ENCODE measurements at regions not wholly inside any gene's neighbourhood (a gene's known extent, or its start where the extent isn't known, plus 50 kb on each side); places are given as distances from the start of the nearest gene placed in this dataset.
"Not testable (repeated sequence)": the region's sequence is repeated elsewhere in the genome, so short reads cannot be mapped to it uniquely, and the experiment has no call there.

DNA sequence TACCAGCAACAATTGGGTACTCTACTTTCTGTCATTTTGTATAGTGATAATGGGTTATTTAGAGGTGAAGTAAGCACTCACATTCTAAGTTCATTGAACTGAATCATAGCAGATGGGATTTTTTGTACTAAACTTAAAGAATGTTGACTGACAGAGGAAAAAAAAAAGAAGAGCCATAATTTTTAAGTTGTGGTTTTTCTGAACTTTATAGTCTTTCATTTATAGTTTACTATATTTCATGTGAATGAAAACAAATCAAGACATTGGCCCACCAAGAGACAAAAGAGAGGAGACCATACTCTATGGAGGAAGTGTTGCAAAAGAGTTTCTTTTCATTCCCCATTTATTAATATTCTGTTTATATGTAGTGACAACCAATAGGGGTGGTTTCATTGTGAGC lies 685.7 kb downstream of the BCKDHB start:
- TF ChIP-seq POLR2AphosphoS5 (IDR thresholded peaks at IDR 0.05; ENCODE audit: borderline replicate concordance, low read depth, low read length) = no peak
- TF ChIP-seq EZH2 (IDR thresholded peaks at IDR 0.05) = no peak
- no peak for TF ChIP-seq FOXP2 (optimal IDR thresholded peaks at IDR 0.05; ENCODE audit: control extremely low read depth, extremely low read length, insufficient read depth)
- H3K36me3 ChIP-seq (ENCODE audit: insufficient read depth, low read length) = no peaks in the 10 kb centered on the region
- no peak overlapping the region for H3K9ac ChIP-seq (ENCODE audit: insufficient read length)

DNA sequence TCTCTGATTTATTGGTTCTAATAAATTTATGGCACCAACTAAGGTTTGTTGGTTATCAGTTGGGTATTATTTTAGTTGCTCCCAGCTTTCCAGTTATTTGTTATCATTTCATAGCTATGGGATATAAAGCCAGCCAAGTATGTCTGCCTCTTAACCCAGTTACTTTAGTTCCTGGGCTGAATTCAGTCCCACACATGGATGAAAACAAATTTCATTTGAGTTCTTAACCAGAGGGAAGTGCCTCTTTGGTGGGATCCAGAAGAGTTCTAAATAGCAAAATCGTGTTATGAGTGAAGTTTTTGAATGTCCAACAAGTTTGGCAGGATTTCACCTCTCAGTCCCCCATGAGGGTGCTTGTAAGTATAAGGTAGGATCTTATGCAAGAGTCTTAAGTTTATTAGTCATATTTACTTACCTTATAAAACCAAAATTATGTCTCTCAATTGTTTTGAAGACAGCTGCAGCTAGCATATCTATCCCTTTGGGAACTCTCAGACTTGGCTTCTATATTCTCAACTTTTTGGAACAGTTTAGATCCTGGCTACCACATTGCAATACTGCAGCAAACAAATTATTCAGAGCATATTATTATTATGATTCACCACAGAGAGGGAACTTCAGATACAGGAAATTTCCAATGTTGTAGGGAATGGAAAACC lies 683.6 kb downstream of the BCKDHB start:
- H3K4me3 ChIP-seq = no peak overlapping the region
- TF ChIP-seq POLR2AphosphoS5 (IDR thresholded peaks at IDR 0.05; ENCODE audit: borderline replicate concordance, low read depth, low read length) = no peak
- H3K36me3 ChIP-seq (ENCODE audit: insufficient read depth, low read length) = no peaks in the 10 kb centered on the region
- H3K27ac ChIP-seq = no peak overlapping the region
- no peak overlapping the region for H3K9ac ChIP-seq (ENCODE audit: insufficient read length)
- no peak for DNase-seq (ENCODE audit: low read depth, low spot score)
- no peaks in the 10 kb centered on the region for H3K9me3 ChIP-seq (ENCODE audit: low read depth, low read length)

More for the DNA sequence above, 685.7 kb downstream of the BCKDHB start:
- Histone ChIP-seq H3K4me3 (no peak overlapping the region), H3K9me3 (ENCODE audit: low read depth, low read length) (no peaks in the 10 kb centered on the region), H3K27ac (no peak overlapping the region)
- no peak for DNase-seq (ENCODE audit: low read depth, low spot score)

GRCh38 chr6:80783271-80783670 lies 676.8 kb downstream of the BCKDHB start:
- DNase-seq (ENCODE audit: low read depth, low spot score); H3K9ac ChIP-seq (ENCODE audit: insufficient read length); H3K9me3 ChIP-seq (ENCODE audit: low read depth, low read length); H3K36me3 ChIP-seq (ENCODE audit: insufficient read depth, low read length); H3K27ac ChIP-seq; H3K4me3 ChIP-seq: not testable (repeated sequence)

DNA sequence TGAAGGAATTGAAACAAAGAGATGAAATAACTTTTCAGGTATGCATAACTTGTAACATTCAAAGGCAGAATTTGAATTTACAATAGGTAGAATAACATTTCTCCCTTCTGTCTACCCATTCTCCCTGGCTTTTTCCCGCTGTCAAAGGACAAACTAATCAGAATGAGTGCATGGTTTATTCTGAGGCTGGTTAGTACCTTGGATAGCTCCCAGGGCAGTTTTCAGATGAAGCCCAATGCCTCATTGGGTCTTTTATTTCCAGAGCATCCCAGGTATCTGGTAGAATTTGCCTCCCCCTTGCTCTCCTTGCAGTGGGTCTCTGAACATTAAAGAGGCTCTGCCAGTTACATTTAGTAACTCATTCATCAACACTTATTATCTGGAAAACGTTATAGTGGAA lies 665.5 kb downstream of the BCKDHB start:
- H3K27ac ChIP-seq = no peak overlapping the region
- peak; percentile 30 for DNase-seq (ENCODE audit: low read depth, low spot score)

GRCh38 chr6:80769106-80769505 lies 662.6 kb downstream of the BCKDHB start:
- no peak overlapping the region for H3K4me3 ChIP-seq
- DNase-seq (ENCODE audit: low read depth, low spot score) = no peak
- no peak overlapping the region for H3K27ac ChIP-seq
- no peaks in the 10 kb centered on the region for H3K9me3 ChIP-seq (ENCODE audit: low read depth, low read length)
- TF ChIP-seq POLR2AphosphoS5 (IDR thresholded peaks at IDR 0.05; ENCODE audit: borderline replicate concordance, low read depth, low read length) (no peak), EZH2 (IDR thresholded peaks at IDR 0.05) (no peak), FOXP2 (optimal IDR thresholded peaks at IDR 0.05; ENCODE audit: control extremely low read depth, extremely low read length, insufficient read depth) (no peak)
- no peak overlapping the region for H3K9ac ChIP-seq (ENCODE audit: insufficient read length)
- no peaks in the 10 kb centered on the region for H3K36me3 ChIP-seq (ENCODE audit: insufficient read depth, low read length)

More for the DNA sequence above, 665.5 kb downstream of the BCKDHB start:
- H3K4me3 ChIP-seq = no peak overlapping the region
- H3K9me3 ChIP-seq (ENCODE audit: low read depth, low read length) = no peaks in the 10 kb centered on the region
- H3K9ac ChIP-seq (ENCODE audit: insufficient read length) = no peak overlapping the region
- TF ChIP-seq FOXP2 (optimal IDR thresholded peaks at IDR 0.05; ENCODE audit: control extremely low read depth, extremely low read length, insufficient read depth) (no peak), EZH2 (IDR thresholded peaks at IDR 0.05) (no peak), POLR2AphosphoS5 (IDR thresholded peaks at IDR 0.05; ENCODE audit: borderline replicate concordance, low read depth, low read length) (no peak)
- no peaks in the 10 kb centered on the region for H3K36me3 ChIP-seq (ENCODE audit: insufficient read depth, low read length)

DNA sequence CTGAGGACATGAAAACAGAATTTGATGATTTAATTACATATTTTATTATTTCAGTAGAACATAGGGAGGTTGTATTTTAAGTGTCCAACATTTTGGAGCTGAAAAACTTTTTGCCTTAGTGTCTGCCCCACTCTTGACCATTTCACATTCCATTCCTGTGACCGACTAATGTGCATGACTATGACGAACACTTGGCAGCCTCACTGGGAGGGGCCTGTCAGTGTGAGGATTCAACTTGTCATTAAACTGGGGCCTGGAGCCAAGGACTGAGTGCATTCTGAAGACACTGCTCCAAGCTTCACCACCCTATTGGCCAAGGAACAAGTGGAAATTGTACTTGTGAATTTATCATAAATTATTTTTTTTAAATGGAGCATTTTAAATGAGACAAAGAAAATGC lies 661.3 kb downstream of the BCKDHB start:
- H3K27ac ChIP-seq = no peak overlapping the region
- H3K9me3 ChIP-seq (ENCODE audit: low read depth, low read length) = no peaks in the 10 kb centered on the region
- no peak overlapping the region for H3K9ac ChIP-seq (ENCODE audit: insufficient read length)
- H3K36me3 ChIP-seq (ENCODE audit: insufficient read depth, low read length) = no peaks in the 10 kb centered on the region
- DNase-seq (ENCODE audit: low read depth, low spot score) = no peak
- TF ChIP-seq EZH2 (IDR thresholded peaks at IDR 0.05) (no peak), FOXP2 (optimal IDR thresholded peaks at IDR 0.05; ENCODE audit: control extremely low read depth, extremely low read length, insufficient read depth) (no peak), POLR2AphosphoS5 (IDR thresholded peaks at IDR 0.05; ENCODE audit: borderline replicate concordance, low read depth, low read length) (no peak)
- no peak overlapping the region for H3K4me3 ChIP-seq

- Histone ChIP-seq H3K27ac (no peak overlapping the region), H3K9ac (ENCODE audit: insufficient read length) (no peak overlapping the region), H3K4me3 (no peak overlapping the region), H3K36me3 (ENCODE audit: insufficient read depth, low read length) (no peaks in the 10 kb centered on the region), H3K9me3 (ENCODE audit: low read depth, low read length) (no peaks in the 10 kb centered on the region)
- DNase-seq (ENCODE audit: low read depth, low spot score) = no peak
- TF ChIP-seq EZH2 (IDR thresholded peaks at IDR 0.05) (no peak), FOXP2 (optimal IDR thresholded peaks at IDR 0.05; ENCODE audit: control extremely low read depth, extremely low read length, insufficient read depth) (no peak), POLR2AphosphoS5 (IDR thresholded peaks at IDR 0.05; ENCODE audit: borderline replicate concordance, low read depth, low read length) (no peak)
These were observed 637.7 kb downstream of the BCKDHB start for GRCh38 chr6:80744213-80744612.

GRCh38 chr6:80742481-80742880 lies 636.0 kb downstream of the BCKDHB start:
- H3K27ac ChIP-seq = no peak overlapping the region
- no peaks in the 10 kb centered on the region for H3K9me3 ChIP-seq (ENCODE audit: low read depth, low read length)
- no peaks in the 10 kb centered on the region for H3K36me3 ChIP-seq (ENCODE audit: insufficient read depth, low read length)
- no peak overlapping the region for H3K9ac ChIP-seq (ENCODE audit: insufficient read length)
- H3K4me3 ChIP-seq = no peak overlapping the region
- TF ChIP-seq FOXP2 (optimal IDR thresholded peaks at IDR 0.05; ENCODE audit: control extremely low read depth, extremely low read length, insufficient read depth) = no peak
- no peak for TF ChIP-seq EZH2 (IDR thresholded peaks at IDR 0.05)
- peak; percentile 28 for DNase-seq (ENCODE audit: low read depth, low spot score)

DNA sequence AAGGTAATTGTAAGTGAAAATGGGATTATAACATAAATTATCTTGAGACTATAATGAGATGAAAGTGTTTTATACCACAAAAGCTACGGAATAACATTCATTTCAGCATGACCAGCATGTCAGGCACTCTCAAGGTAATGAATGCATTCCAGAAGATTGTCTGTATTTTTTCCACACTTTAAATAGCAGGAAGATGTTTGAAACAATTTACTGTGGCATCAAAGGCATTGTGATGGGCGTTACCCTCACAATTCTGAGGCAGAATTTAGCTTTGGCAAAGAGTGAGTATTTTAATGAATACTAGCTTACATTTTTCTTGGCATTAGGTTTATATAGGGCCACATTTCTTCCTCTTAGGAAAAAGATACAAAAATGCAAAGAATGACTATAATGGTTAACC lies 627.2 kb downstream of the BCKDHB start:
- no peak overlapping the region for H3K27ac ChIP-seq
- H3K4me3 ChIP-seq = no peak overlapping the region
- TF ChIP-seq POLR2AphosphoS5 (IDR thresholded peaks at IDR 0.05; ENCODE audit: borderline replicate concordance, low read depth, low read length) (no peak), FOXP2 (optimal IDR thresholded peaks at IDR 0.05; ENCODE audit: control extremely low read depth, extremely low read length, insufficient read depth) (no peak), EZH2 (IDR thresholded peaks at IDR 0.05) (no peak)
- no peak overlapping the region for H3K9ac ChIP-seq (ENCODE audit: insufficient read length)
- no peaks in the 10 kb centered on the region for H3K9me3 ChIP-seq (ENCODE audit: low read depth, low read length)
- no peak for DNase-seq (ENCODE audit: low read depth, low spot score)
- no peaks in the 10 kb centered on the region for H3K36me3 ChIP-seq (ENCODE audit: insufficient read depth, low read length)
